ENCODE measurements at regions not wholly inside any gene's neighbourhood (a gene's known extent, or its start where the extent isn't known, plus 50 kb on each side); places are given as distances from the start of the nearest gene placed in this dataset.

DNA sequence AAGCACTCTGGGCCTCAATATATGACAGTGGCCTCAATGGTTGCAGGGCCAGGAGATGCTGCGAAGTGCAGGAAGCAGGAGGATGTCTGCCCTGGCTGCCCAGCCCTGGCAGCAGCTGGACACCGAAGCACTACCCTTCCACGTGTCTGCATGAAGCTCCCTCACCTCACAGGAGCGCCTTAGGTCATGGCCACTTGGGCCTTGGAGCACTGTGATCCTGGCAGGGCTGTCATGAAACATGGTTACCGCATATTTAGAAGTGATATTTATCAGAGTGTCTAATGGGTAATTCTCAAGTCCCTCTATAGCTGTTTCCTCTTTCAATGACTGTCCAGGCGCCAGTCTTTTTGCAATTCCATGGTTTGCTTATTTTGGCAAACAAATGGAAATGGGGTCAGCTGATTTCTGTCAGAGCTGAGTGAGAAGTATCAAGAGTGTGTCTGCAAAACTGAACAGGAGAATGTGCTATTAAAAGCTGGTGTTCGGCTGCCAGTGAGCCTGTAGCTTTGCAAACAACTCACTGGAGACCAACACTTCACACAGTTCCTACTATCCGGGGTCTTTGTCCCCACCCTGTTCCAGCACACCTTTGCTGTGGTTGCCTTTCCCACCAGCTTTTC lies 285.9 kb downstream of the KIF4B start:
- no peak for DNase-seq

DNA sequence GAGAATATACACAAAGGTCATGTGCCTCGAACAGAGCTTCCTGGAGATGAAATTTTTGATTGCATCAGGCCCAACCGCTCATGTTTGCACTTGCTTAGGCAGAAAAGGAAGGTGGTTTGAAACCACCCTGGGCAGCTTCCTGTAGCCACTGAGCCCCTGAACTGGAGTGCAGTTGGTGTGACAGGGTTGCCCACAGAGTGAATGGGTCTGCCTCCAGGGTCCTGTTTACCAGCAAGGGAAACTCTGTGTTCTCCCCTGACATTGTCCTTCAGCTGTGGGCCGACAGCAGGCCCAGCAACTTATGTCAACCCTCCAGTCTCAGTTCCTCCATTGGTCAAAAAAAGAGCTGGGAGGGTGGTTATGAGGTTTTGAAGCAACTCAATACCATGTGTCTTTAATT lies 289.6 kb downstream of the KIF4B start:
- DNase-seq = no peak

DNA sequence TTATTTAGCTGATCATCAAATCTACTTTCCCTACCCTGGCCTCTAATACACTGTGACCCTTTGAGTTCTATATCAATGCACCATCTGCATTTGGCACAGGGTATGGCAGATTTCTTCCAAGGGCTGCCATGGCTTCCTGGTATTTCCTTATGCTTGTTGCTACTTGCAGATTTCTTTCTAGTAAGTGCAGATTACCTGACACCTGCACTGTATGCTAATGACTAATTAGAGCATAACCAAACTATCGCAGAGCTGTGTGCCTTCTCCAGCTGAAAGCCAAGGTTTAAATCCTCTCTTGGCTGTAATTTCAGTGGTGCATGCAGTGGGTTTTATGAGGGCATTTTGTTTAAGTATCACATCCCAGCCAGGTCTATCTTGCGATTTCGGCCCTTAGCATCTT lies 293.7 kb downstream of the KIF4B start:
- no peak for DNase-seq

DNA sequence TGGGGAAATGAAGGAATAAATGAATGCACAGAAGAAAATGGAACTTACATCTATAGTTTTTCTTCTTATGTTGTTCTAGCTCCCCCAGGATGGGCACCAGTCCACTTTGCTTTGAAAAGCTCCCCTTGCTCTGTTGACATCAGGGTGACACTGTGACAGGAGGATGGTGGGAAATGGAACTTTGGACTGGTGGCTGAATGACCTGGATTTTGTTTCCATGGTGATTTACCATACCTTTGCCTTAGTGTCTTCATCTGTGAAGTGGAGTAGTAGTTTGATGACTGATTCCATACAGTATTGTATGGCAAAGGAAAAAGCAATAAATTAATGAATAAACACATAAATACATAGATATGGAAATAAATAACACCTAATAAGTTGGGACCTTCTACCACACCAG lies 294.7 kb downstream of the KIF4B start:
- DNase-seq = no peak

DNA sequence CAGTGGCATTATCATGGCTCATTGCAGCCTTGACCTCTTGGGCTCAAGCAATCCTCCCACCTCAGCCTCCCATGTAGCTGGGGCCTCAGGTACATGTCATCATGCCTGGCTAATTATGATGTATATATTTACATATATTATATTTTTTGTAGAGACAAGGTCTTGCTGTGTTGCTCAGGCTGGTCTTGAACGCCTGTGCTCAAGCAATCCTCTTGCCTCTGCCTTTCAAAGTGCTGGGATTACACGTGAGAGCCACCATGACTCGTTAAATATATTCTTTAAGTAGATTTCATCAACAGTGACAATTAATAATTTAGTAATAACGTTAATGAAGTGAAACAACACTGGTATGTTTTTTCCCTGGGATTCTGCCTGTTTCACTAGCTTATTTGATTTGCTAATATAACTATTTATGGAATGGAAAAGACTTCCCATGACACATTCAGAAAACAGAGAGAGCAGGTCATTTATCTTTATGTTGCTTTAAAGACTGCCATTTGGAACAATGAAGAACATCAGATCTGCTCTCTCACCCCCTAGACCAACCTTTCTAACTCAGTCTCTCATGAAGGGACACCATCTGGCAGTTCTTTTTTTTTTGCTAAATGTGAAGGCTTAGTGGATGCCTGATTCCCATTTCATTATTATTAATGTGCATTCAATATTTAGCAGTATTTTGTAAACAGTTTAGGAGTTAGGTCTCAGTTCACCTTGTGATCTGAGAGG lies 295.6 kb downstream of the KIF4B start:
- no peak for DNase-seq

DNA sequence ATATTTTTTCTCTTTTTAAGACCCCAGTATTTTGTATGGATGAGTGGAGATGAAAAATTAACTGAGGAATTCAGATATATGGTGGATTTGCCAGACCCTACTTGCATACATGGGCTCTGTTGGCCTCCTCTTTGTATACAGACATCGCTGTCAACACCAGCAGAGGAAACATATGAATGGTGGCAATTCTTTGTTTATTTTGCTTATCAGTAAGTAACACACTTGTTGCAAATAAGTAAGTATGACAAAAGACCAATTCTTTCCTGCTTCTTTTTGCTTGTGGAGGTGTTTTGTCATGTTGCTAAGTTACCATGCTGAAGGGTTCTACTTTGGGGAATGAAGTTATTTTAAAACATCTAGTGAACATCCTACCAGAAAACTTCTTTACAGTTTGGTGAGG lies 298.2 kb downstream of the KIF4B start:
- no peak for DNase-seq

DNA sequence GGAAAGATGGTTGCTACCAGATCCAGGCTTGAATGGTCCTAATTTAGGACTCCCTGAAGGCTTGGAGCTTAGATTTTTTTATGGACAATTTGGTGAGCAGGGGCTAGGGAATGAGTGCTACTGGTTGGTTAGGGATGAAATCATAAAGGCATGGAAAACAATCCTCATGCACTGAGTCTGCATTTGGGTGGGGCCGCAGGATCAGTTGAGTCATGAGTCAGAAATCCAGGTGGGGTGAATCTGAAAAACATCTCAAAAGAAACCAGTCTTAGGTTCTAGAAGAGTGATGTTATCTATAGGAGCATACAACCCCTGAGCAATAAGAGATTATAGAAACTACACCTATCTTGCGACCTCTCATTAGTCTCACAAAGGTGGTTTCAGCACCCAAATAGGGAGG lies 300.0 kb downstream of the KIF4B start:
- DNase-seq = no peak

DNA sequence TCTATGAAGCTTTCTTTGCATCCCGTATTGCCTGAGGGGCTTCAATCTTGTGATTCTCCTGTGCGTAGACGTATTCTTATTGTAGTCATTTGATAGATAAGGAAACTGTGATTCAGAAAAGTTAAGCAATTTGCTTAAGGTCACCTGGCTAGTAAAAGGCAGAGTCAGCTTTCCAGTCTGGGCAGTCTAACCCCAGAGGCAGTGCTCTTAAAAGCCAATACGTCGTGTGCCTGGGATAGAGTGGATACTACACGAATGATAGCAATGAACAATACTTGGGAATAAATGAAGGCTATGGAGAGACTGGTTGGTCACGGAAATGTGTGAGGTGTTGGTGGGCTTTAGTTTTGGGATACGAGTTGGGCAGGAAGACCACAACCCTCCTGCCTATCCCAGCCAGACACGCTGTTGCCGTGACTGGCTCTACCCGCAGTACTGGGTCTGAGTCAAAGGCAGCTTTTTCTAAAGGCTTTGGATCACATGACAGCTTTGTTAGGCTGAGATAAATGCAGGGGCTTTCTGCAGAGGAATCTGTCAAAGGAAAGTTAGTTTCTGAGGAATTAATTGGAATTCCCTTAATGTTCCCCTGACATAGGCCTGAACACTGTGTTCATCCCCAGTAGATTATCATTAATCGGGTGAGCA lies 302.6 kb downstream of the KIF4B start:
- no peak for DNase-seq

DNA sequence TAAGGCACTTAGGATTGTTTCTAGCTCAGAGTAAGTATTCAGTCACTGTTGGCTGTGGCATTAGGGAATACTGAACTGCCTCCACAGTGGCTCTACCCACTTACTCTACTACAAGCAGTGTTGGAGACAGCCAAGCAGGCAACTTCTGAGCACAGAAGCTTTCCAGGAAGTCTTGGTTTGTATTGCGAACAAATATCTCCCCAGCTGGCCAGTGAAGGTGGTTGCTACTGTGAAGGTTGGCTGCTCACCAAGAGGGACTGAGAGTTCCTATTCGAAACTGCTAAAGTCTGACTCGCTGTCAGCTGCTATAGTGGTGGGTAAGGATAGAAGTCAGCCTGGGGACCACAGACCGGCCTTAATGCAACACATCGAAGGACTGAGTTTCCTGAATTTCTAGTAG lies 319.1 kb downstream of the KIF4B start:
- no peak for DNase-seq

DNA sequence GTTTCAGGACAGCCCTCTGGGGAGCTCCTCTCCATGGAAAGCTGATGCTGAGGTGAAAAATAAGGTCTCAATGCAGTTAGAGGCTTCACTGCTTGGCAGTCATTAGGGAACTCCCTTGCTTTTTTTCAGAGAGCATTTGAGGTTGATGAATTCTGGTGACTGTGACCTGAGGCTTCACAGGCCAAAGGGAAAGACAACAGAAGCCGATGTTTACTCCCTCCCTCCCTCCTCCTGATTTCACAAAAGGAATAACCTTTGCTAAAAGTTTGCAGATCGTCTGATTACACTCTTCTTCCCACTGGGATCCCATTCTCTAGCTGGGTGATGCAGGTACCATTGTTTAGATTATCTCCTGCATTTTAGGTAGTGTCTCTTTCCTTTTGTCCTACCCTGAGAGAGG lies 329.4 kb downstream of the KIF4B start:
- no peak for DNase-seq

DNA sequence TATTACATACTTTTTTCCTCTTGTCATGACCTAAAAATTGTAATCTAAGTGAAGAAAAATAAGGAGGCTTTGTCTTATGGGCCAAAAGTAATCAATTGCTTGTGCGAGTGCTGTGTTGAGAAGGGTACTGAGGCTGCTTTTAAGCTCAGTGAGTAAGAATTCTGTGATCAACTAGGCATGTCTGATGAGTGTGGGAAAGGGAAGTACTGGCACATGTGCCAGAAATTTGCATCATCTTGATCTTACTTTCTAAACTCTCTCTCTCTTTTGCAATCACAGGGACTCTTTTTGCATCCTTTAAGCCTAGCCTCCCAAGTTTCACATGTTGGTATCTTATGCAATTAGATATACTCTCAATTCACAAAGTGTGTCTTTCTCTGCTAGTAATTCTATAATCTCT lies 329.9 kb downstream of the KIF4B start:
- no peak for DNase-seq

DNA sequence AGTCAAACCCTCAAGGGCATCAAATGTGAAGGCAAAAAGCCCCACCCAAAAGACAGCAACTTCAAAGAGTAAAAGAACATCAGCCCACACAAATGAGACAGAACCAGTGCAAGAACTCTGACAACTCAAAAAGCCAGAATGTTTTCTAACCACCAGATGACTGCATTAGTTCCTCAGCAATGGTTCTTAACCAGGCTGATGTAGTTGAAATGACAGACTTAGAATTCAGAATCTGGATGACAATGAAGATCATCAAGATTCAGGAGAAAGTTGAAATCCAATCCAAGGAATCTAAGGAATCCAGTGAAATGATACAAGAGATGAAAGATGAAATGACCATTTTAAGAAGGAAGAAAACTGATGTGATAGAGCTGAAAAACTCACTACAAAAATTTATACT lies 339.7 kb downstream of the KIF4B start:
- no peak for DNase-seq

DNA sequence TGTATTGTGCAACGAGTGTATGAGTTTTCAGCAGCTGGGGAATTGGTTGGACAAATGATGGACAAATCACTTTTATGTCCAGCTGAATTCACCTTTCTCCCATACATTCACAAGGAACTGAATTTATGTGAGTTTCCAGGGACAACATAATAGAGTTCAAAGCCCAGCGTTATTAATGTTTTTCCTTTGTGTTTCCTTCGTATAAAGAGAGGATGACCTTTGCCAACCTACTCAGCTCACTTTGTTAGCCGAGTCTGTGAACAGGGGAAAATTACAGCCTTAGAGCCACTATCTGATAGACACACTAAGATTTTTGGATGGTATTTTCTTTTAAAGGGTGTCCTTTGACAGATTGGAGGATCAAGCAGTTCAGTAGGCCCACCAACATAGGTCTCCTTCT lies 352.5 kb downstream of the KIF4B start:
- no peak for DNase-seq

DNA sequence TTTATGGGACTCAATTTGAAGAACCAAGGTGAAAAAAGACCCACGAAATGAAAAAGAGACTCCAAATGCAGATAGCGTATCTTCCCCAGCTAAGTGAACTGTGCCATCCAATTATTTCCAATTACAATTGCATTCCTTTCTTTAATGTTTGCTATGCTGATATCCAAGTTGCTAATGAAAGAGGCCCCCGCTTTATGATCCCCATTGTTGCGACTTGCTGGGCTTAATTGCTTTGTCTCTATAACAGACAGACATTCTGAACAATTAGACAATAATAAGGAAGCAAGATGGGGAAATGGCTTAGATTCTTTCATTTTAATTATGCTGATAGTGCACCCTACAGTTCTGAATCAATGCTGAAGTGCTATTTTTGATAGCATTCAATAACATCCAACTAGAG lies 354.3 kb downstream of the KIF4B start:
- DNase-seq = no peak

DNA sequence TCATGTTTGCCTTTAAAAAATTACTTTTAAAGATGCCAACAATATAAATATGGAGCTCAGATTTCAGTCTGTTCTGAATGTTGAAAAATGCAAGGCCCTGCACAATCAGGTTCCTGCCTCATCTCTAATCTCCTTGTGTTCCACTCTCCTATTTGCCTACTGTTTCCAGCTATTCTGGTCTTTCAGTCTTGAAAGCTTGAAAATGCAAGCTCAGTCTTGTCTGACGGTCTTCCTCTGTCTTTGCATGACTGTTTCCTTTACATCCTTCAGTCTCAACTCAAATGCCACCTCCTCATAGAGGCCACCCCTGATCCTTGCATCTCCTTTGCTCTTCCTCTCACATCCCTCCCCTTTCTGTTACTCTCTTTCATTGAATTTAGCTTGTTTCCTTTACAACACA lies 354.9 kb downstream of the KIF4B start:
- DNase-seq = no peak

DNA sequence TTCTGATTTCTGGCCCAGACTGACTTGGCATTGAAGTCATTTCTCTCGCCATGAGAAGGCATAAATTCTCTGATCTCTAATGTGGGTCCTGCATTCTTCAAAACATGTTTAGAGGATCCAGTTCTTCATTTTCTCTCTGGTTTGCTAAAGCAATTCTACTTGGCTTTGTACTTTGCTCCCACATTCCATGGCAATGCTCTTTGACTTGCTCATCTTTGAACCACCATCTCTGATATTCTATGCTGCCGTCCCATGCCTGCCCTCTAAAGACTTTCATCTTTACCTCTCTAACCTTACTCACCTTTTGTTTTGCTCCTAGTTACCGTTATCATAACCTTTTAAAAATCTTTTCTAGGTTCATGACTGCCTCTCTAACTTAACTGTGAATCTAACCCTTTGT lies 366.9 kb downstream of the KIF4B start:
- no peak for DNase-seq

DNA sequence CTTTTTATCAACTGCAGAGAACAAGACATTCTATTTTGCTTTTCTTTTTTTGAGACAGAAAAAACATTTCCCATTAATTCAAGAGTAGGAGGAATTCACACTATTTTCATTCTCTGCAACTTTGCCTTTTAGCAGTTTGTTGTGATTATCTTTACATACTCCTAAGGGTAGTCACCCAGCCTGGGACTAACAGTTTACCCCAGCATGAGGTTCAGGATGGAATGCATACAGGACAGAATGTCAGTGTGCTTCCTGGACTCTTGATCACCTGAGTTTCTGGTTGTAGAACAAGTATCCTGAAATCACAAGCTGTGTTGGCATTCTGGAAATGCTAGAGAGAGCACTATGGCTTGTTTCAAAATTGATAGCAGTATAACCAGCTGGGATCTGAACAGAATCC lies 368.1 kb downstream of the KIF4B start:
- DNase-seq = no peak

DNA sequence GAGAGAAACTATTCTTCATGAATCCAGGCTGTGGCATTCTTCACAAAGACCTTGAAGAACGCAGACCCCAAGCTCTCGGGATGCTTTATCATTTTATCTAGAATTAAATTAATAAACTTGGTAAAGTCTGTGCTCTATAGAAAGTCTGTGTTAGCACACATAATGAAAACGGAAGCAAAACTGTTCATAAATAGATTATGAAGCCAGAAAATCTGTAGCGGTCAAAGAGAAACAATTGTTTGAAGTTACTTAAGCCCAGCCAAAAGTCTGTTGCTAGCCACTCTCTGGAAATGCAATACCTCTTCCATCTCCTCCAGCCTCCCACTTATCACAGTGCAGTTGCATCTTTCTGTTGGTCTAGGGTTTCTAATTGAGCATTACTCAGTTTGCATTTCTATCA lies 375.9 kb downstream of the KIF4B start:
- DNase-seq = no peak

DNA sequence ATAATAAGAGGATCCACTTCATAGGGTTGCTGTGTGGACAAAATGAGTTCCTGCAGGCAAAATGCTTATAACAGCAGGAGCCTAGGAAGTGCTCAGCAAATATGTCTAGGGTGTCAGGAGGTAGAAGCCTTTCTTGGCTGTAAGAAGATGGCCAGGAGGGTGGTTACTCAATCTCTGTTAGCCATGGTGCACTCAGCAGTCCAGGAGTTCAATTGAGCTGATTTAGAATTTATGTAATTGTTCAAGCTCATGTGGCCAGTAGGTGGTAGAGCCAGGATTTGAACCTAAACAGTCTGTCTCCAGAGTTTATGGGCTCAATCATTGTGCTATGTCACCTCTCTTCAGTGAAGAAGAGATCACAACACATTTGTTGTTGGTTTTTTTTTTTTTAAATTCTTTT lies 381.2 kb downstream of the KIF4B start:
- no peak for DNase-seq

DNA sequence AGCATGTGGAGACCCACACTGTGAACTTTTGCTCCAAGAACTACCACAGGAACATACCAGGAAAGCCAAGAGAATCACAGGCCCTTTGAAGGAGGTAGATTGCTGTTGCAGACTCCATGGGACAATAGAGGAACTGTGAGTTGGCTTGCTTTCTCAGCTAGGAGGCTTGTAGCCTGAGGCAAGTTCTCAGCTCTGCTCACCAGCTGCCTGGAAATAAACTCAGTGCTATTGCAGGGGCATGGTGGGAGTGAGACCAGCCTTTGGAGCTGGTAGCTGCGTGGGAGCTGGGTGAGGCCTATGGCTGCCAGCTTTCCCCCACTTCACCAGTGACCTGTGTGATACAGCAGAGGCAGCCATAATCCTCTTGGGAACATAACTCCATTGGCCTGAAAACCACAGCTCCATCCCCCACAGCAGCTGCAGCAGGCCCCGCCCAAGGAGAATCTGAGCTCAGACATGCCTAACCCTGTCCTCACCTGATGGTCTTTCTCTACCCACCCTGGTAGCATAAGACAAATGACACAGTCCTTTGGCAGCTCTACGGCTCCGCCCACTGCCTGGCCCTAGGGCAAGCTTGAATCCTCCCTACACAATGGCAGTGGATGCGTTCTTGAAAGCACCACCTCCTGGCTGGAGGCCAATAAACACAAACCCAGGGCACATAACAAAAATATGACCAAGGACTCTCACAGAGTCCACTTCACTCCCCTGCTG lies 389.5 kb downstream of the KIF4B start:
- peak; percentile 3 for DNase-seq

DNA sequence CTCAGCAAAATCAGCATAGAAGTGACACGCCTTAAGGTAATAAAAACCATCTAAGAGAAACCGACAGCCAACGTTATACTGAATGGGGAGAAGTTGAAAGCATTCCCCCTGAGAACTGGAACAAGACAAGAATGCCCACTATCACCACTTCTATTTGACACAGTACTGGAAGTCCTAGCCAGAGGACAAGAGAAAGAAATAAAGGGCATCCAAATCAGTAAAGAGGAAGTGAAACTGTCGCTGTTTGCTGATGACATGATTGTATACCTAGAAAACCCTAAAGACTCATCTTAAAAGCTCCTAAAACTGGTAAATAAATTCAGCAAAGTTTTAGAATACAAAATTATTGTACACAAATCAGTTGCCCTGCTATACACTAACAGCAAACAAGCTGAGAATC lies 393.3 kb downstream of the KIF4B start:
- no peak for DNase-seq

DNA sequence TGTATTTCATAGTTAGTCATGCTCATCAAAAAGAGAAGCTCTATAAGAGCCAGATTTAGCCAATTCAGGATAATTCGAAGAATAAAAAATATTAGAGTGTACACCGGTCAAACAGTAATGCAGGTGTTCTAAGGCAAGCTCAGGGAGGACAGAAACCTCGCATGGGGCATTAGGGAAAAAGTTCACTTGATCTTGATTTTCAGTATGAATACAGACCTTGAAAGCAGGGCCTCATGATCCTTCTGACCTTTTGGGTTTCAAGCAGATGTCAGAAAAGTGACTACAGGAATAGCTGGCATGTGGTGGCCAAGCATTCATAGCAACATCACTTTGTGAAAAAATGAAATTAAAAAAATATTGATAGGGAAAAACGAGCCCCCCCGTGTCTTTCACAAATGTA lies 394.9 kb downstream of the KIF4B start:
- no peak for DNase-seq

DNA sequence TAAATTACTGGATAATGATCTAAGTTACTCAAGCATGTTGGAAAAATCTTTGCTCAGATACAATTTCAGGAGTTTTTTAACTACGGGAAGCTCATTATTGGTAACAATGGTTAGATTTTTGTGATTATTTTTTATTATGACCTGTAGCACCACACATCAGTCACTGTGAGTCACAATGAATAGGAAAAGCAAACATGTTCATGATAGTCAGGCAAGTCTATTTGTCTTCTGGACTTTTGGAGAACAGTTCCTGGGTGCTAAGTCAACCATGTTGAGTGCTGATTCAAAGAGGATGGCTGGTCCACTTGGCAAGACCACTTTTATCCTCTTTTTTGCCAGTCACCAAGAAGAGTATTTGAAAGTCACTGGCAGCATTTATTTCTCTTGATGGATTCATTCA lies 403.2 kb downstream of the KIF4B start:
- no peak for DNase-seq

All from tongue (tissue), 1 donor.